K562 (cell line): ENCODE measurements at regions not wholly inside any gene's neighbourhood (a gene's known extent, or its start where the extent isn't known, plus 50 kb on each side); places are given as distances from the start of the nearest gene placed in this dataset.

Experiments used
- ARID1B ChIP-seq: fragments of 450-650 bp; IDR thresholded peaks from 2 replicates; pipeline ENCODE4 v1.6.1; 2016; ENCODE audit warnings: antibody characterized with exemption, mild to moderate bottlenecking, inconsistent platforms
- ARID2 ChIP-seq: fragments of 450-650 bp; IDR thresholded peaks from 2 replicates; pipeline ENCODE4 v1.6.1; 2017; ENCODE audit warnings: antibody characterized with exemption, mild to moderate bottlenecking
- DPF2 ChIP-seq: fragments of 450-650 bp; IDR thresholded peaks from 2 replicates; pipeline ENCODE4 v1.6.1; 2016
- FOXM1 ChIP-seq, 2 experiments: fragments of 450-650 bp in 1 of 2; sonication (generic) in 1 of 2; formaldehyde crosslinking in 1 of 2; IDR thresholded peaks; 2 replicates each; pipeline versions ENCODE4 v1.6.1 to v1.9.0; 2017 to 2022; ENCODE audit warnings: low read depth in 2 of 2, mild to moderate bottlenecking in 2 of 2, missing genetic modification reagents in 1 of 2, moderate library complexity in 1 of 2
- GABPA ChIP-seq: fragments of 200-800 bp; sonication (Bioruptor generic); conservative IDR thresholded peaks from 2 replicates; pipeline ENCODE4 v1.6.1; 2016; ENCODE audit warnings: low read depth, missing genetic modification characterization, missing compliant biosample characterization
- IFI16 ChIP-seq: fragments of 250-450 bp; sonication (Bioruptor Pico); IDR thresholded peaks from 2 replicates; pipeline ENCODE4 v2.1.2; 2022; ENCODE audit warnings: mild to moderate bottlenecking, inconsistent platforms
- JUNB ChIP-seq: fragments of 450-650 bp; formaldehyde crosslinking; conservative IDR thresholded peaks from 2 replicates; pipeline ENCODE4 v1.4.0; 2020; ENCODE audit warnings: mild to moderate bottlenecking
- KAT8 ChIP-seq: fragments of 450-650 bp; IDR thresholded peaks from 2 replicates; pipeline ENCODE4 v1.6.1; 2016; ENCODE audit warnings: low read depth, mild to moderate bottlenecking
- KDM1A ChIP-seq, 2 experiments: fragments of 450-650 bp; IDR thresholded peaks; 2 replicates each; pipeline ENCODE4 v1.6.1; 2016; ENCODE audit warnings: mild to moderate bottlenecking in 2 of 2
- KDM4B ChIP-seq, 2 experiments: fragments of 450-650 bp in 1 of 2; sonication (generic) in 1 of 2; IDR thresholded peaks; 2 replicates each; pipeline ENCODE4 v1.6.1; 2016 to 2017; ENCODE audit warnings: borderline replicate concordance in 2 of 2, antibody characterized with exemption in 1 of 2, low read depth in 1 of 2, mild to moderate bottlenecking in 1 of 2
- MCM5 ChIP-seq: fragments of 450-650 bp; IDR thresholded peaks from 2 replicates; pipeline ENCODE4 v1.6.1; 2016; ENCODE audit warnings: low read depth
- NFXL1 ChIP-seq: fragments of 450-650 bp; formaldehyde crosslinking; IDR thresholded peaks from 2 replicates; pipeline ENCODE4 v1.4.0; 2021; ENCODE audit warnings: mild to moderate bottlenecking
- NONO ChIP-seq, 2 experiments: fragments of 200-400 bp in 1 of 2; fragments of 450-650 bp in 1 of 2; formaldehyde crosslinking in 1 of 2; IDR thresholded peaks; 2 replicates each; pipeline ENCODE4 v1.6.1; 2017; ENCODE audit warnings: low read depth in 2 of 2, mild to moderate bottlenecking in 2 of 2, moderate library complexity in 2 of 2, low read length in 1 of 2
- POLR2G ChIP-seq: fragments of 200-400 bp; formaldehyde crosslinking; IDR thresholded peaks from 2 replicates; pipeline ENCODE4 v1.6.1; 2017; ENCODE audit warnings: low read depth, mild to moderate bottlenecking, antibody characterized with exemption, low read length, moderate library complexity
- POLR3A ChIP-seq: IDR thresholded peaks from 2 replicates; pipeline ENCODE4 v1.6.1; 2011; ENCODE audit warnings: borderline replicate concordance, mild to moderate bottlenecking, moderate library complexity; ENCODE audit not compliant: insufficient read length, insufficient read depth; ENCODE audit errors: extremely low read depth
- TAF9B ChIP-seq: fragments of 450-650 bp; IDR thresholded peaks from 2 replicates; pipeline ENCODE4 v1.6.1; 2018; ENCODE audit warnings: mild to moderate bottlenecking; ENCODE audit not compliant: partially characterized antibody
- XRCC5 ChIP-seq: fragments of 200-400 bp; formaldehyde crosslinking; IDR thresholded peaks from 2 replicates; pipeline ENCODE4 v1.6.1; 2017; ENCODE audit warnings: low read depth, mild to moderate bottlenecking, low read length
- ZBTB8A ChIP-seq: fragments of 450-650 bp; IDR thresholded peaks from 2 replicates; pipeline ENCODE4 v1.6.1; 2018; ENCODE audit warnings: mild to moderate bottlenecking, moderate library complexity; ENCODE audit not compliant: partially characterized antibody
- ZFP1 ChIP-seq: fragments of 450-650 bp; formaldehyde crosslinking; IDR thresholded peaks from 2 replicates; pipeline ENCODE4 v1.4.0; 2020; ENCODE audit warnings: mild to moderate bottlenecking, mixed read lengths
- ZNF175 ChIP-seq: fragments of 200-800 bp; sonication (Bioruptor generic); IDR thresholded peaks from 2 replicates; pipeline ENCODE4 v1.6.1; 2016; ENCODE audit warnings: low read depth, mild to moderate bottlenecking, missing genetic modification characterization, missing compliant biosample characterization
- ZNF253 ChIP-seq: fragments of 250-450 bp; sonication (Bioruptor Pico); conservative IDR thresholded peaks from 2 replicates; pipeline ENCODE4 v1.6.1; 2021; ENCODE audit warnings: mild to moderate bottlenecking
- ZNF263 ChIP-seq: sonication (generic); formaldehyde crosslinking; IDR thresholded peaks from 2 replicates; pipeline ENCODE4 v1.8.0; 2022; ENCODE audit warnings: mild to moderate bottlenecking, missing genetic modification reagents, borderline replicate concordance
- ZNF444 ChIP-seq: fragments of 250-450 bp; sonication (Bioruptor Pico); IDR thresholded peaks from 2 replicates; pipeline ENCODE4 v1.4.0; 2020; ENCODE audit warnings: mild to moderate bottlenecking, moderate library complexity
- ZNF586 ChIP-seq: fragments of 450-650 bp; formaldehyde crosslinking; conservative IDR thresholded peaks from 2 replicates; pipeline ENCODE4 v1.4.0; 2020; ENCODE audit warnings: mild to moderate bottlenecking, moderate library complexity
- ZNF76 ChIP-seq: fragments of 250-450 bp; sonication (Bioruptor Pico); IDR thresholded peaks from 2 replicates; pipeline ENCODE4 v1.4.0; 2020; ENCODE audit warnings: mild to moderate bottlenecking, moderate library complexity, borderline replicate concordance
- TF ChIP-seq, protein P1 (sequence below): fragments of 250-450 bp; sonication (Bioruptor Pico); IDR thresholded peaks from 2 replicates; pipeline ENCODE4 v1.8.0; 2022; ENCODE audit warnings: inconsistent platforms, mild to moderate bottlenecking, moderate library complexity, borderline replicate concordance
- TF ChIP-seq, protein P2 (sequence below): sonication (generic); formaldehyde crosslinking; IDR thresholded peaks from 2 replicates; pipeline ENCODE4 v1.8.1; 2023; ENCODE audit warnings: mild to moderate bottlenecking, missing genetic modification reagents

DNA sequence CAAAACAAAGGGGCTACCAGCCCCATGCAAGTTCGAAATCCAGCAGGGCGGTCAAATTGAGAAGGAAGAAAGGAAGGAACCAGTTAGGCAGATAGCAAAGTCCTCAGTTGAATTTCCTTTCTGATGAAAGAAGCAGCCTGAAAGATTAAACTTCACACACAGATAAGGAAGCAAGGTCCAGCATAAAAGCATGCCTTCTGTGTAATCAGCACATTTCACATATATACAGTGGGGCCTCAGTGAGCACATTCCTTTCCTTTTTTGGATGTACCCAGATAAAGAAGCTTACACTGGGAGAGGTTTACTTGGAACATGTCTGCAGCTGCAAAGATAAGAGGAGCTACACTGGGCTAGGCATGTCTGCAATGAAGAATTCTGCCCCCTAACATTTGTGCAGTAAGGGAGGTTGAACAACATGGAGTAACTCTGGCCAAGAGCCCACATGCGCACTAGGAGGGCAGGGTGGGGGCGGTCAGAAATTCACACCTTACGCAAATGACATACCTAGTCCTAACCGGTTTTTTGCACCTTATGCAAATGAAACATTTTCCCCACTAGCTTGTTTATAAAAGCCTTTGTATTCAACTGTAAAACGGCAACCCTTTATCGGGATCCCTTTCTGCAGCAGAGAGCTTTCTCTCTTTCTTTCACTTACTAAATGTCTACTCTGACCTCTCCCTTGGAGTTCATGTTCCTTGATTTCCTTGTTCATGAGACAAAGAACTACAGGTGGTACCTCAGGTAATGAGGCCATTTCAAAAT lies 149.7 kb upstream of the FBXL17 start (continued):
- TF ChIP-seq NONO (IDR thresholded peaks at IDR 0.05; ENCODE audit: low read depth in 2 of 2, low read length in 1 of 2), result peak in 1 of 2 experiments; percentile 43; a peak in 1 of 4 replicates
- TF ChIP-seq ZNF586 (CRISPR knock-in tag), result peak; percentile 98
- peak; percentile 100 for TF ChIP-seq ZNF76 (CRISPR knock-in tag)
- TF ChIP-seq FOXM1 (IDR thresholded peaks at IDR 0.05; ENCODE audit: low read depth), result peak; percentile 89
- TF ChIP-seq FOXM1 (CRISPR knock-in tag; IDR thresholded peaks at IDR 0.05; ENCODE audit: low read depth), result no peak
- no peak for TF ChIP-seq KAT8
- TF ChIP-seq JUNB (CRISPR knock-in tag), result peak; percentile 92
- TF ChIP-seq POLR2G, result no peak
- TF ChIP-seq TAF9B, result peak; percentile 53
- TF ChIP-seq ZNF175 (CRISPR knock-in tag), result peak; percentile 99
- peak; percentile 71 for TF ChIP-seq GABPA
- TF ChIP-seq KDM4B (IDR thresholded peaks at IDR 0.05; ENCODE audit: borderline replicate concordance in 2 of 2, low read depth in 1 of 2), result no peak
- no peak for TF ChIP-seq MCM5
- no peak for TF ChIP-seq ARID2
- TF ChIP-seq ZNF444 (CRISPR knock-in tag), result peak; percentile 98
- peak; percentile 85 for TF ChIP-seq ZNF253 (CRISPR knock-in tag)
- TF ChIP-seq, protein P1, sequence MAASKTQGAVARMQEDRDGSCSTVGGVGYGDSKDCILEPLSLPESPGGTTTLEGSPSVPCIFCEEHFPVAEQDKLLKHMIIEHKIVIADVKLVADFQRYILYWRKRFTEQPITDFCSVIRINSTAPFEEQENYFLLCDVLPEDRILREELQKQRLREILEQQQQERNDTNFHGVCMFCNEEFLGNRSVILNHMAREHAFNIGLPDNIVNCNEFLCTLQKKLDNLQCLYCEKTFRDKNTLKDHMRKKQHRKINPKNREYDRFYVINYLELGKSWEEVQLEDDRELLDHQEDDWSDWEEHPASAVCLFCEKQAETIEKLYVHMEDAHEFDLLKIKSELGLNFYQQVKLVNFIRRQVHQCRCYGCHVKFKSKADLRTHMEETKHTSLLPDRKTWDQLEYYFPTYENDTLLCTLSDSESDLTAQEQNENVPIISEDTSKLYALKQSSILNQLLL (CRISPR knock-in tag), result peak; percentile 70; the same call in 1 of the 2 replicates
- peak; percentile 95 for TF ChIP-seq DPF2
- TF ChIP-seq ARID1B, result peak; percentile 98
- peak; percentile 99 for TF ChIP-seq ZFP1 (CRISPR knock-in tag)
- TF ChIP-seq, protein P2, sequence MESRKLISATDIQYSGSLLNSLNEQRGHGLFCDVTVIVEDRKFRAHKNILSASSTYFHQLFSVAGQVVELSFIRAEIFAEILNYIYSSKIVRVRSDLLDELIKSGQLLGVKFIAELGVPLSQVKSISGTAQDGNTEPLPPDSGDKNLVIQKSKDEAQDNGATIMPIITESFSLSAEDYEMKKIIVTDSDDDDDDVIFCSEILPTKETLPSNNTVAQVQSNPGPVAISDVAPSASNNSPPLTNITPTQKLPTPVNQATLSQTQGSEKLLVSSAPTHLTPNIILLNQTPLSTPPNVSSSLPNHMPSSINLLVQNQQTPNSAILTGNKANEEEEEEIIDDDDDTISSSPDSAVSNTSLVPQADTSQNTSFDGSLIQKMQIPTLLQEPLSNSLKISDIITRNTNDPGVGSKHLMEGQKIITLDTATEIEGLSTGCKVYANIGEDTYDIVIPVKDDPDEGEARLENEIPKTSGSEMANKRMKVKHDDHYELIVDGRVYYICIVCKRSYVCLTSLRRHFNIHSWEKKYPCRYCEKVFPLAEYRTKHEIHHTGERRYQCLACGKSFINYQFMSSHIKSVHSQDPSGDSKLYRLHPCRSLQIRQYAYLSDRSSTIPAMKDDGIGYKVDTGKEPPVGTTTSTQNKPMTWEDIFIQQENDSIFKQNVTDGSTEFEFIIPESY, result peak; percentile 65; the same call in 1 of the 2 replicates
- no peak for TF ChIP-seq POLR3A
- TF ChIP-seq ZNF263, result no peak; the same call in 1 of the 2 replicates
- no peak for TF ChIP-seq ZBTB8A
- no peak for TF ChIP-seq XRCC5
- TF ChIP-seq KDM1A (IDR thresholded peaks at IDR 0.05), result peak; percentile 93 to 97
- TF ChIP-seq IFI16 (CRISPR knock-in tag), result peak; percentile 100
- peak; percentile 99 for TF ChIP-seq NFXL1 (CRISPR knock-in tag)
